H54 (cell line): ENCODE measurements at regions not wholly inside any gene's neighbourhood (a gene's known extent, or its start where the extent isn't known, plus 50 kb on each side); places are given as distances from the start of the nearest gene placed in this dataset.
"Not testable (repeated sequence)": the region's sequence is repeated elsewhere in the genome, so short reads cannot be mapped to it uniquely, and the experiment has no call there.

Experiments used
- DNase-seq: peaks from one replicate; pipeline ENCODE4 v3.0.0; 2011; ENCODE audit warnings: low spot score, mixed read lengths; ENCODE audit not compliant: insufficient read length
- FAIRE-seq: peaks from 3 replicates; lab custom pipeline; 2011; peaks lifted over from hg19 to GRCh38; lab: Jason Lieb, UNC
- POLR2A ChIP-seq: IDR thresholded peaks from 2 replicates; pipeline ENCODE4 v1.6.1; 2011; ENCODE audit warnings: low read depth, mild to moderate bottlenecking, low read length

GRCh38 chr4:106530024-106530361, 161.4 kb upstream of the GIMD1 start:
- no peak for TF ChIP-seq POLR2A
- FAIRE-seq (no peak), DNase-seq (no peak)

- DNase-seq (no peak), FAIRE-seq (peak; percentile 60)
- TF ChIP-seq POLR2A = no peak
These were observed 160.9 kb upstream of the GIMD1 start for GRCh38 chr4:106529348-106530023.

- FAIRE-seq (no peak), DNase-seq (no peak)
- TF ChIP-seq POLR2A = no peak
These were observed 158.7 kb upstream of the GIMD1 start for GRCh38 chr4:106527316-106527715.

DNA sequence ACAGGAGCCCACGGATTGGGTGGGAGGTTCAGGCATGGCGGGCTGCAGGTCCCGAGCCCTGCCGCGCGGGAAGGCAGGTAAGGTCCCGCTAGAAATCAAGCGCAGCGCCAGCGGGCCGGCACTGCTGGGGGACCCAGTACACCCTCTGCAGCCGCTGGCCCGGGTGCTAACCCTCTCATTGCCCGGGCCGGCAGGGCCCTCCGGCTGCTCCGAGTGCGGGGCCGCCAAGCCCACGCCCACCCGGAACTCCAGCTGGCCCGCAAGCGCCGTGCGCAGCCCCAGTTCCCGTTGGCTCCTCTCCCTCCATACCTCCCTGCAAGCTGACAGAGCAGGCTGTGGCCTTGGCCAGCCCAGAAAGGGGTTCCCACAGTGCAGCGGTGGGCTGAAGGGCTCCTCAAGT, 156.8 kb upstream of the GIMD1 start:
- not testable (repeated sequence) for DNase-seq, FAIRE-seq

DNA sequence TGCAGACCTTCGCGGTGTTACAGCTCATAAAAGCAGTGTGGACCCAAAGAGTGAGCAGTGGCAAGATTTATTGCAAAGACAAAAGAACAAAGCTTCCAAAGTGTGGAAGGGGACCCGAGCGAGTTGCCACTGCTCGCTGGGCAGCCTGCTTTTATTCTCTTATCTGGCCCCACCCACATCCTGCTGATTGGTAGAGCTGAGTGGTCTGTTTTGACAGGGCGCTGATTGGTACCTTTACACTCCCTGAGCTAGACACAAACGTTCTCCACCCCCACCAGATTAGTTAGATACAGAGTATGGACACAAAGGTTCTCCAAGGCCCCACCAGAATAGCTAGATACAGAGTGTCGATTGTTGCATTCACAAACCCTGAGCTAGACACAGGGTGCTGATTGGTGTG, 156.2 kb upstream of the GIMD1 start:
- DNase-seq, FAIRE-seq: not testable (repeated sequence)

DNA sequence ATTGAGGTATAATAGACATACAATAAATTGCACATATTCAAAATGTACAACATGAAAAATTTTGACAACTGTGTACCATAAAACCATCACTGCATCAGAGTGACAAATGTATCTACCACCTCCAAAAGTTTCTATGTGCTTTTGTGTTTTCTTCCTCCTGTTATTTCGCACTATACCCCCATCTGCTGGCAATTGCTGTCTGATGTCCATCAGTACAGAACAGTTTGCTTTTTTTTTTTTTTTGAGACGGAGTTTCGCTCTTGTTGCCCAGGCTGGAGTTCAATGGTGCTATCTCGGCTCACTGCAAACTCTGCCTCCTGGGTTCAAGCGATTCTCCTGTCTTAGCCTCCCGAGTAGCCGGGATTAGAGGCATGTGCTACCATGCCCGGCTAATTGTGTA, 154.3 kb upstream of the GIMD1 start:
- no peak for FAIRE-seq
- no peak for TF ChIP-seq POLR2A
- DNase-seq = no peak

GRCh38 chr4:106512706-106513105, 144.1 kb upstream of the GIMD1 start:
- no peak for TF ChIP-seq POLR2A
- no peak for DNase-seq
- no peak for FAIRE-seq

GRCh38 chr4:106507440-106507839, 138.9 kb upstream of the GIMD1 start:
- TF ChIP-seq POLR2A = no peak
- no peak for FAIRE-seq
- no peak for DNase-seq

GRCh38 chr4:106503116-106504050, 134.8 kb upstream of the GIMD1 start:
- DNase-seq (no peak), FAIRE-seq (no peak)
- TF ChIP-seq POLR2A = no peak

DNA sequence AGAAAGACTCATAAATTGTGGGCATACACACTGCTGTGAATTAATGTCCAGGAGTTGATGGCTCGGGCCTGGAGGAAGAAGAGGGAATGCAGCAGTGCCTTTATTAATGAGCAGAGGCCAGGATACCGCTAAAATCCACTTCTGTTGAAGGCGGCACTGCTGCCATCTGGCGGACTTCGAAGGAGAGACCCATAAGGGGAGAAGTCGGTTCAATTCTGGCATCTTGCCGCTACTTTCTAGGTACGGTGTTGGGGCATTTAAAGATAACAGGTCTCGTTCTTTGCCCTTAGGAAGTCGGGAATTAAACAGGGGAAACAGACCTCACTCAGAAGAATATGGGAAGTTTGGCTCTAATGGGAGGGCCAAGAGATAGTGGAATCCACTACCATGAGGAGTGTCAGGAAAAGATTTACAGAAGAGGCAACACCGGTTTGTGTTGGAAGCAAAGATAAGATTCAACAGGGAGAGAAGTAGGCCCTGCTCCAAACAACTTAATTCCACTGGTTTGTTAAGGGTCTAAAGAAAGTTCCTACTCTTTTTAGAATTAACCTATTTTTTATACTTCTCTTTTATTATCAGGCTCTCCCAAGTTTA, 133.6 kb upstream of the GIMD1 start:
- FAIRE-seq (no peak), DNase-seq (no peak)
- no peak for TF ChIP-seq POLR2A

DNA sequence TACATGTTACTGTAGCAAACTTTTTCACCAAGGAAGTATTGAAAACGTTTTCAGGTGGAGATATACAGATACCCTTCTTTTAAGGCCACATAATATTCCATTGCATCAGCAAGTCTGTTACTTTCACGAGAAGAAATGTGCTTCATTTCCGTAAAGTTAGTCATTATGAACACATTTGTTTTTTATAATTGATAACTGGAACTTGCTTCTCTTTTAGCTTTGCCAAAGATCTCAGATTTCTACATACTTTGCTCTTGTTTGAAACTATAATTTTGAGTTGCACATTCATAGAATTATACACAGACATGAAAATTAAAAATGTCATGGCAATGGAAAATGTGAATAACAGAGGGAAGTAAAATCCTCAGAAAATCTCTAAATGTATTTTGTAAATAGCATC, 128.7 kb upstream of the GIMD1 start:
- no peak for TF ChIP-seq POLR2A
- DNase-seq (no peak), FAIRE-seq (no peak)

GRCh38 chr4:106496061-106496460, 127.5 kb upstream of the GIMD1 start:
- FAIRE-seq = no peak

GRCh38 chr4:106495476-106495875, 126.9 kb upstream of the GIMD1 start:
- no peak for TF ChIP-seq POLR2A
- no peak for DNase-seq
- FAIRE-seq = no peak

More at GRCh38 chr4:106496061-106496460, 127.5 kb upstream of the GIMD1 start:
- no peak for DNase-seq
- TF ChIP-seq POLR2A = no peak

DNA sequence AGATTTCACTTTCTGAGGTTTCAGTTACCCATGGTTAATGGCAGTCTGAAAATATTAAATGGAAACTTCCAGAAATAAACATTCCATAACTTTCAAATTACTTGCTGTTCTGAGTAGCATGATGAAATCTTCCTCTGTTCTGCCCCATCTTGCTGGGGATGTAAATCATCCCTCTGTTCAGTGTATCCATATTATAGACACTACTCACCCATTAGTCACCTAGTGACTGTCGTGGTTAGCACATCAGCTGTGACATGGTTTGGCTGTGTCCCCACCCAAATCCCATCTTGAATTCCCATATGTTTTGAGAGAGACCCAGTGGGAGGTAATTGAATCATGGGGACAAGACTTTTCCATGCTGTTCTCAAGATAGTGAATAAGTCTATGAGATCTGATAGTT, 125.5 kb upstream of the GIMD1 start:
- FAIRE-seq = no peak
- no peak for TF ChIP-seq POLR2A

More for the DNA sequence above, 125.5 kb upstream of the GIMD1 start:
- no peak for DNase-seq
